Fibroblast of the aortic adventitia (primary cell): ENCODE measurements at regions not wholly inside any gene's neighbourhood (a gene's known extent, or its start where the extent isn't known, plus 50 kb on each side); places are given as distances from the start of the nearest gene placed in this dataset.

Experiments
- DNase-seq: peaks from one replicate; pipeline ENCODE4 v3.0.0-alpha.2; 2010; ENCODE audit warnings: low read depth
- H3K4me3 ChIP-seq: 2 replicates; pipeline ENCODE4 v1.5.1; 2011; ENCODE audit warnings: low read depth, mild to moderate bottlenecking, control low read depth, low read length, moderate library complexity
- TF ChIP-seq, protein P1 (sequence below): IDR thresholded peaks from 2 replicates; pipeline ENCODE4 v1.5.1; 2011; ENCODE audit warnings: mild to moderate bottlenecking, low read length, control low read depth, inconsistent platforms; ENCODE audit not compliant: insufficient read depth

- H3K4me3 ChIP-seq: no peak overlapping the region
- no peak for DNase-seq
- TF ChIP-seq, protein P1, sequence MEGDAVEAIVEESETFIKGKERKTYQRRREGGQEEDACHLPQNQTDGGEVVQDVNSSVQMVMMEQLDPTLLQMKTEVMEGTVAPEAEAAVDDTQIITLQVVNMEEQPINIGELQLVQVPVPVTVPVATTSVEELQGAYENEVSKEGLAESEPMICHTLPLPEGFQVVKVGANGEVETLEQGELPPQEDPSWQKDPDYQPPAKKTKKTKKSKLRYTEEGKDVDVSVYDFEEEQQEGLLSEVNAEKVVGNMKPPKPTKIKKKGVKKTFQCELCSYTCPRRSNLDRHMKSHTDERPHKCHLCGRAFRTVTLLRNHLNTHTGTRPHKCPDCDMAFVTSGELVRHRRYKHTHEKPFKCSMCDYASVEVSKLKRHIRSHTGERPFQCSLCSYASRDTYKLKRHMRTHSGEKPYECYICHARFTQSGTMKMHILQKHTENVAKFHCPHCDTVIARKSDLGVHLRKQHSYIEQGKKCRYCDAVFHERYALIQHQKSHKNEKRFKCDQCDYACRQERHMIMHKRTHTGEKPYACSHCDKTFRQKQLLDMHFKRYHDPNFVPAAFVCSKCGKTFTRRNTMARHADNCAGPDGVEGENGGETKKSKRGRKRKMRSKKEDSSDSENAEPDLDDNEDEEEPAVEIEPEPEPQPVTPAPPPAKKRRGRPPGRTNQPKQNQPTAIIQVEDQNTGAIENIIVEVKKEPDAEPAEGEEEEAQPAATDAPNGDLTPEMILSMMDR: no peak
Observed at GRCh38 chr4:175146799-175147198, 228.6 kb downstream of the ADAM29 start.

GRCh38 chr4:175147233-175147632 lies 229.1 kb downstream of the ADAM29 start:
- DNase-seq: no peak
- no peak overlapping the region for H3K4me3 ChIP-seq
- TF ChIP-seq, protein P1: no peak

DNA sequence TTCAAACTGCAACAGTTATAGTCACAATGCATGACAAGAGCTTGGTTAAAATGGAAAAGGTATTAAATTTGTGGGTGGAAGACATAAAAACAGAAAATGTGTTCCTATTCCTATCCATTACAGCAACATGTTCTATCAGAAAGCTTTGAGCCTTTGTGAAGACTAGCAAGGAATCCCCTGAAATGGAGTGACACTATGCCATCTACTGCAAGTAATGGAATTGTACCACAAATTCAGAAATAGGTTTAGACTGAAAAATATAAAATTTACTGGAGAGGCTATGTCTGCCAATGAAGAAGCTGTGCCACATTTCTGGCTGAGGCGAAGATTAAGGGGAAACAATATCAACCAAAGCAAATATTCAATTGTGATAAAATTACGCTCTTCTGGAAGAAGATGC lies 247.9 kb downstream of the ADAM29 start:
- TF ChIP-seq, protein P1: no peak
- no peak for DNase-seq

DNA sequence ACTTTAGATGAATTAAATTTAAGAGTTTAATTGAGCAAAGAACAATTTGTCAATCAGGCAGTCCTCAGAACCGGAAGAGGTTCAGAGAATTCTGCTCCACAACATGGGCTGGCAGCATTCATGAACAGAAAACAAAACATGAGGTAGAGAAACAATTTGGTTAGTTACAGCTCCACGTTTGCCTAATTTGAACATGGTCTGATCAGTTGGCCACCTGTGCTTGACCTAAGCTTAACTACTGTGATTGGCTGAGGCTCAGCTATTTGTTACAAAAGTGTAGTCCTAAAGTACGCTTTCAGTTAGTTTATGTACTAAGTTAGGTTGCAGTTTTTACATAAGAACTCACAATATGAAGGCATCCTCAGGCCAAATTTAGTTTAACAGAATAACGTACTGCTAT lies 258.6 kb downstream of the ADAM29 start:
- TF ChIP-seq, protein P1: no peak
- DNase-seq: no peak
- no peak overlapping the region for H3K4me3 ChIP-seq

More for the DNA sequence above, 247.9 kb downstream of the ADAM29 start:
- H3K4me3 ChIP-seq: no peak overlapping the region

GRCh38 chr4:175190654-175191053 lies 272.5 kb downstream of the ADAM29 start:
- H3K4me3 ChIP-seq: no peak overlapping the region
- TF ChIP-seq, protein P1: no peak
- no peak for DNase-seq

GRCh38 chr4:175198056-175198455 lies 279.9 kb downstream of the ADAM29 start:
- no peak overlapping the region for H3K4me3 ChIP-seq
- no peak for DNase-seq
- TF ChIP-seq, protein P1: no peak

GRCh38 chr4:175215208-175215607 lies 297.1 kb downstream of the ADAM29 start:
- TF ChIP-seq, protein P1: no peak
- no peak for DNase-seq
- no peak overlapping the region for H3K4me3 ChIP-seq
